SK-N-SH (cell line): ENCODE measurements at regions not wholly inside any gene's neighbourhood (a gene's known extent, or its start where the extent isn't known, plus 50 kb on each side); places are given as distances from the start of the nearest gene placed in this dataset.
A peak's percentile ranks its signal among the peaks of the same experiment; 100 is the strongest.

Source experiments
- CTCF ChIA-PET: fragments of 300-600, 350-600 bp; formaldehyde crosslinking; extraction: SDS; loops from one replicate; lab custom pipeline; 2021; lab: Yijun Ruan, JAX
- POLR2A ChIA-PET: fragments of 350-600 bp; sonication (Branson Sonifier 250); formaldehyde crosslinking; extraction: SDS; loops from one replicate; lab custom pipeline; 2020; ENCODE audit warnings: antibody characterized with exemption, inconsistent platforms; lab: Yijun Ruan, JAX
- DNase-seq: peaks from one replicate; pipeline ENCODE4 v3.0.0; 2012
- H2AFZ ChIP-seq: fragments of 200-600 bp; sonication (generic); 2 replicates; pipeline ENCODE4 v1.8.1; 2016; ENCODE audit warnings: antibody characterized with exemption, mild to moderate bottlenecking, low read depth
- H3F3A ChIP-seq: fragments of 200-600 bp; sonication (generic); replicated peaks from 2 replicates; pipeline ENCODE3; 2016; ENCODE audit warnings: antibody characterized with exemption, mild to moderate bottlenecking; ENCODE audit not compliant: insufficient read depth
- H3K27ac ChIP-seq, 2 experiments: fragments of 200-500 bp in 1 of 2; fragments of 200-600 bp in 1 of 2; sonication (Bioruptor generic) in 1 of 2; sonication (generic), shearing (Covaris generic) in 1 of 2; 2 replicates each; pipeline versions ENCODE4 v1.5.1 to v1.6.1; 2014 to 2016; ENCODE audit warnings: low read depth in 2 of 2, inconsistent platforms in 1 of 2, low read length in 1 of 2, mild to moderate bottlenecking in 1 of 2, mixed read lengths in 1 of 2
- H3K27me3 ChIP-seq: fragments of 200-600 bp; sonication (generic), shearing (Covaris generic); 2 replicates; pipeline ENCODE4 v1.6.1; 2016; ENCODE audit warnings: mixed run types; ENCODE audit not compliant: insufficient read depth
- H3K36me3 ChIP-seq, 2 experiments: fragments of 200-500 bp in 1 of 2; fragments of 200-600 bp in 1 of 2; sonication (Bioruptor generic) in 1 of 2; sonication (generic) in 1 of 2; replicated peaks in 1 of 2; 2 replicates each; pipeline versions ENCODE3 to v1.5.1; 2014 to 2016; ENCODE audit warnings: low read length in 1 of 2, mild to moderate bottlenecking in 1 of 2; ENCODE audit not compliant: insufficient read depth in 2 of 2, control insufficient read depth in 1 of 2
- H3K4me1 ChIP-seq, 2 experiments: fragments of 200-500 bp in 1 of 2; fragments of 200-600 bp in 1 of 2; sonication (Bioruptor generic) in 1 of 2; sonication (generic), shearing (Covaris generic) in 1 of 2; 2 replicates each; pipeline versions ENCODE4 v1.5.1 to v1.6.1; 2014 to 2016; ENCODE audit warnings: low read depth in 1 of 2, low read length in 1 of 2, mixed run types in 1 of 2; ENCODE audit not compliant: insufficient read depth in 2 of 2, control insufficient read depth in 1 of 2
- H3K4me2 ChIP-seq: fragments of 200-600 bp; sonication (generic), shearing (Covaris generic); 2 replicates; pipeline ENCODE4 v1.6.1; 2017; ENCODE audit warnings: mixed run types
- H3K4me3 ChIP-seq, 2 experiments: fragments of 200-500 bp in 1 of 2; fragments of 200-600 bp in 1 of 2; sonication (Bioruptor generic) in 1 of 2; sonication (generic), shearing (Covaris generic) in 1 of 2; 2 replicates each; pipeline versions ENCODE4 v1.5.1 to v1.8.1; 2014 to 2016; ENCODE audit warnings: low read depth in 2 of 2, inconsistent platforms in 1 of 2, low read length in 1 of 2, mild to moderate bottlenecking in 1 of 2, mixed read lengths in 1 of 2, moderate library complexity in 1 of 2
- H3K79me2 ChIP-seq: fragments of 200-600 bp; sonication (generic); 2 replicates; pipeline ENCODE4 v1.8.1; 2017; ENCODE audit warnings: mild to moderate bottlenecking; ENCODE audit not compliant: insufficient read depth
- H3K9ac ChIP-seq: fragments of 200-600 bp; sonication (generic); 2 replicates; pipeline ENCODE4 v1.6.1; 2017; ENCODE audit warnings: mixed run types
- H3K9me2 ChIP-seq: fragments of 200-600 bp; sonication (generic); 2 replicates; pipeline ENCODE4 v1.6.1; 2017; ENCODE audit warnings: mixed run types
- H3K9me3 ChIP-seq: fragments of 200-600 bp; sonication (generic); 2 replicates; pipeline ENCODE4 v1.6.1; 2017; ENCODE audit warnings: mixed run types, mild to moderate bottlenecking, moderate library complexity
- H4K20me1 ChIP-seq: fragments of 200-600 bp; sonication (generic); 2 replicates; pipeline ENCODE4 v1.6.1; 2017; ENCODE audit warnings: mild to moderate bottlenecking, mixed run types; ENCODE audit not compliant: insufficient read depth
- CHD2 ChIP-seq: fragments of 150-350 bp; IDR thresholded peaks from 2 replicates; pipeline ENCODE4 v1.6.1; 2018; ENCODE audit warnings: low read length; ENCODE audit not compliant: partially characterized antibody
- ELF1 ChIP-seq: IDR thresholded peaks from 2 replicates; pipeline ENCODE4 v1.4.0; 2012
- EP300 ChIP-seq, 2 experiments: IDR thresholded peaks; 2 replicates each; pipeline versions ENCODE4 v1.4.0 to v1.6.1; 2012; ENCODE audit warnings: borderline replicate concordance in 1 of 2, low read depth in 1 of 2, low read length in 1 of 2
- FOXM1 ChIP-seq: IDR thresholded peaks from 2 replicates; pipeline ENCODE4 v1.4.0; 2012; ENCODE audit warnings: low read depth, mild to moderate bottlenecking
- GABPA ChIP-seq: IDR thresholded peaks from 2 replicates; pipeline ENCODE4 v1.4.0; 2012; ENCODE audit warnings: low read depth, mild to moderate bottlenecking
- GATA2 ChIP-seq: sonication (generic); formaldehyde crosslinking; IDR thresholded peaks from 2 replicates; pipeline ENCODE4 v1.5.0; 2020; ENCODE audit warnings: mild to moderate bottlenecking, missing genetic modification reagents
- JUND ChIP-seq: IDR thresholded peaks from 2 replicates; pipeline ENCODE4 v1.4.0; 2012
- NRF1 ChIP-seq: IDR thresholded peaks from 2 replicates; pipeline ENCODE4 v1.6.1; 2012; ENCODE audit warnings: low read depth, mild to moderate bottlenecking, low read length
- SIN3A ChIP-seq: IDR thresholded peaks from 2 replicates; pipeline ENCODE4 v1.6.1; 2012; ENCODE audit warnings: low read depth, mild to moderate bottlenecking, low read length, moderate library complexity, borderline replicate concordance
- TAF1 ChIP-seq: IDR thresholded peaks from 2 replicates; pipeline ENCODE4 v1.6.1; 2012; ENCODE audit warnings: low read depth, mild to moderate bottlenecking, low read length, moderate library complexity, borderline replicate concordance
- TEAD4 ChIP-seq: IDR thresholded peaks from 2 replicates; pipeline ENCODE4 v1.4.0; 2012; ENCODE audit warnings: mild to moderate bottlenecking, borderline replicate concordance; ENCODE audit not compliant: insufficient read depth
- YY1 ChIP-seq: IDR thresholded peaks from 2 replicates; pipeline ENCODE4 v1.4.0; 2012; ENCODE audit warnings: low read depth, mild to moderate bottlenecking
- WGBS: methylation state at CpG from one replicate; pipeline ENCODE4 v1.1.6; 2017; ENCODE audit warnings: low lambda C conversion rate; 5-methylcytosine and 5-hydroxymethylcytosine counted together
- TF ChIP-seq, protein P1 (sequence below): IDR thresholded peaks from 2 replicates; pipeline ENCODE4 v1.4.0; 2012; ENCODE audit warnings: low read depth, borderline replicate concordance
- TF ChIP-seq, protein P2 (sequence below): fragments of 200-600 bp; sonication (generic); IDR thresholded peaks from 2 replicates; pipeline ENCODE4 v1.6.1; 2017; ENCODE audit warnings: antibody characterized with exemption, mild to moderate bottlenecking, moderate library complexity
- TF ChIP-seq, protein P3 (sequence below): IDR thresholded peaks from 2 replicates; pipeline ENCODE4; 2012
- TF ChIP-seq, protein P4 (sequence below): IDR thresholded peaks from 2 replicates; pipeline ENCODE4 v1.4.0; 2012; ENCODE audit warnings: low read depth

DNA sequence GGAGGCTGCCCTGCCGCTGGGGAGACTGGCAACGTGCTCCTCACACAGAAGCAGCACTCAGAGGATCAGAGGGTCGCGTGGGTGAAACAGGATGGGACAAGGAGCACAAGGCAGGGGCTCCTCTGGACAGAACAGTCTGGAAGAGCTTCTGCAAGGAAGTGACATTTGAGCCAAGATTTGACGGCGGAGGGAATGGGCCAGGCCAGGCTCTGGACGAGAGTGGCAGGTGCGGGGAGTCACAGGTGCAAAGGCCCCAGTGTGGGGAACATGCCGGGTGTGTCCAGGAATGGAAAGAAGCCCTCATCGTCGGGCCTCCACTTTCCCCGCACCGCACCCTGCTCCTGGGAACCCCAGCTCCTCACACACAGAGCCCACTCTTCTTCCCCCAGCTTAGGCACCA, 84.0 kb downstream of the RFLNA start (continued):
- TF ChIP-seq CHD2 (no peak), JUND (no peak), EP300 (IDR thresholded peaks at IDR 0.05; ENCODE audit: borderline replicate concordance in 1 of 2, low read depth in 1 of 2, low read length in 1 of 2) (no peak), GATA2 (no peak), SIN3A (no peak)
- TF ChIP-seq, protein P1, sequence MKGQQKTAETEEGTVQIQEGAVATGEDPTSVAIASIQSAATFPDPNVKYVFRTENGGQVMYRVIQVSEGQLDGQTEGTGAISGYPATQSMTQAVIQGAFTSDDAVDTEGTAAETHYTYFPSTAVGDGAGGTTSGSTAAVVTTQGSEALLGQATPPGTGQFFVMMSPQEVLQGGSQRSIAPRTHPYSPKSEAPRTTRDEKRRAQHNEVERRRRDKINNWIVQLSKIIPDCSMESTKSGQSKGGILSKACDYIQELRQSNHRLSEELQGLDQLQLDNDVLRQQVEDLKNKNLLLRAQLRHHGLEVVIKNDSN, result no peak

DNA sequence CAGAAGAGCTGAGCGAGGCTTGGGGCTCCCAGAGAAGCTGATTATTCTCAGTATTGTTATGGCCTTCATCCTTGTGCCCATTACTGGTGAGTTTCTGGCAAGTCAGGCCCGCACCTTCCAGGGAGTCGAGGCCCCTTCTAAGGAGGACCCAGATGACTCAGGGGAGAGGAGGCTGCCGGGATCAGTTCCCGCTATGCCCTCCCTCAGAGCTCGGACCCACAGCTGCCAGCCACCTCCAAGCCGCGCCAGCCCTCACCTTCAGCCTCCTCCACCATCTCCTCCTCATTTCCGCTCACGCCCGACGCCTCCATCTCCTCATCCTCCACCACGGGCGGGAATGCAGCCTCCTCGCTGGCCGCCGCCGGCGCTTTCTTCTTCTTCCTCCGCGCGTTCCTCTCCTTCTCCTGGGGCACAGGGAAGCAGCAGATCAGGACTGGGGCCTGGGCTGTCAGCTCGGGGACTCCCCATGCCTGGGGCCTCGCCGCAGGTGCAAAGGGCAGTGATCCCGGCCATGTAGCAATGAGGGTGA, 83.2 kb downstream of the RFLNA start:
- CTCF ChIA-PET, result no interaction called here
- peaks cover 19 to 32% of the 10 kb centered on the region in 2 experiments; a peak in 3 of 4 replicates for H3K4me1 ChIP-seq
- peaks cover 50% of the 10 kb centered on the region for H3F3A ChIP-seq
- H3K27me3 ChIP-seq, result no peaks in the 10 kb centered on the region
- H3K9me2 ChIP-seq, result no peaks in the 10 kb centered on the region
- H4K20me1 ChIP-seq, result peaks cover 24% of the 10 kb centered on the region
- 0 out of 2 replicates have a peak overlapping the region, but pooled peaks have one; percentile 21 for H3K9ac ChIP-seq
- 97% methylated on average over 26 of the region's 26 CpGs for WGBS
- H3K4me2 ChIP-seq, result no peak overlapping the region
- no peak for TF ChIP-seq FOXM1
- TF ChIP-seq, protein P2, sequence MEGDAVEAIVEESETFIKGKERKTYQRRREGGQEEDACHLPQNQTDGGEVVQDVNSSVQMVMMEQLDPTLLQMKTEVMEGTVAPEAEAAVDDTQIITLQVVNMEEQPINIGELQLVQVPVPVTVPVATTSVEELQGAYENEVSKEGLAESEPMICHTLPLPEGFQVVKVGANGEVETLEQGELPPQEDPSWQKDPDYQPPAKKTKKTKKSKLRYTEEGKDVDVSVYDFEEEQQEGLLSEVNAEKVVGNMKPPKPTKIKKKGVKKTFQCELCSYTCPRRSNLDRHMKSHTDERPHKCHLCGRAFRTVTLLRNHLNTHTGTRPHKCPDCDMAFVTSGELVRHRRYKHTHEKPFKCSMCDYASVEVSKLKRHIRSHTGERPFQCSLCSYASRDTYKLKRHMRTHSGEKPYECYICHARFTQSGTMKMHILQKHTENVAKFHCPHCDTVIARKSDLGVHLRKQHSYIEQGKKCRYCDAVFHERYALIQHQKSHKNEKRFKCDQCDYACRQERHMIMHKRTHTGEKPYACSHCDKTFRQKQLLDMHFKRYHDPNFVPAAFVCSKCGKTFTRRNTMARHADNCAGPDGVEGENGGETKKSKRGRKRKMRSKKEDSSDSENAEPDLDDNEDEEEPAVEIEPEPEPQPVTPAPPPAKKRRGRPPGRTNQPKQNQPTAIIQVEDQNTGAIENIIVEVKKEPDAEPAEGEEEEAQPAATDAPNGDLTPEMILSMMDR, result no peak
- TF ChIP-seq, protein P3, sequence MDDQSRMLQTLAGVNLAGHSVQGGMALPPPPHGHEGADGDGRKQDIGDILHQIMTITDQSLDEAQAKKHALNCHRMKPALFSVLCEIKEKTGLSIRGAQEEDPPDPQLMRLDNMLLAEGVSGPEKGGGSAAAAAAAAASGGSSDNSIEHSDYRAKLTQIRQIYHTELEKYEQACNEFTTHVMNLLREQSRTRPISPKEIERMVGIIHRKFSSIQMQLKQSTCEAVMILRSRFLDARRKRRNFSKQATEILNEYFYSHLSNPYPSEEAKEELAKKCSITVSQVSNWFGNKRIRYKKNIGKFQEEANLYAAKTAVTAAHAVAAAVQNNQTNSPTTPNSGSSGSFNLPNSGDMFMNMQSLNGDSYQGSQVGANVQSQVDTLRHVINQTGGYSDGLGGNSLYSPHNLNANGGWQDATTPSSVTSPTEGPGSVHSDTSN, result no peak
- TF ChIP-seq TEAD4, result no peak
- TF ChIP-seq YY1, result no peak
- TF ChIP-seq ELF1, result no peak
- TF ChIP-seq NRF1, result no peak
- TF ChIP-seq GABPA, result no peak
- TF ChIP-seq TAF1, result no peak
- no peak for TF ChIP-seq JUND
- TF ChIP-seq, protein P4, sequence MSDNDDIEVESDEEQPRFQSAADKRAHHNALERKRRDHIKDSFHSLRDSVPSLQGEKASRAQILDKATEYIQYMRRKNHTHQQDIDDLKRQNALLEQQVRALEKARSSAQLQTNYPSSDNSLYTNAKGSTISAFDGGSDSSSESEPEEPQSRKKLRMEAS, result no peak
- TF ChIP-seq SIN3A, result no peak
- TF ChIP-seq CHD2, result no peak
- no peaks in the 10 kb centered on the region for H3K9me3 ChIP-seq
- POLR2A ChIA-PET, result interaction anchor here (1.2 kb wide), 1 partner anchor 11 kb away, joined by 3 read pairs; no protein-coding TSS in a partner anchor
- no peak overlapping the region for H2AFZ ChIP-seq
- H3K27ac ChIP-seq, result peak overlapping the region in 1 of 2 experiments; percentile 95; a peak in 2 of 4 replicates
- peaks cover 88% of the 10 kb centered on the region for H3K79me2 ChIP-seq
- H3K36me3 ChIP-seq, result peaks cover 51 to 67% of the 10 kb centered on the region in 2 experiments
- H3K4me3 ChIP-seq, result no peak overlapping the region
- DNase-seq, result no peak
